ENCODE measurements at regions not wholly inside any gene's neighbourhood (a gene's known extent, or its start where the extent isn't known, plus 50 kb on each side); places are given as distances from the start of the nearest gene placed in this dataset.

DNA sequence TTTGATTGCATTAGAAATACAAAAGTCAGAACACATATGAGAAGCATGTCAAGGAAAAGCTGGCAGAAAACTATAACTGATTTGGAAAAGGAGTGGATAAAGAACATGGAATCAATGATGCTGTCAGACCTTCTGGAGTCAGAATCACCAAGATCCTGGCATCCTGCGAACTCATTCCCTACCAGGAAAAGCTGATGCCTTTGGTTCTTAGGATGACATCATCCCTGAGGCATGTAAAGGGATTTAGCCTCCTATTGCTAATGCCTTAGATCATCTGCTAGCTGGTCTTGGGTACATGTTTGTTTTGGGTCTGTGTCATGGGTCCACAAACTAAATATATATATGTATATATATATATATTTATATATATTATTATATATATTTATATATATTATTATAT lies 680.7 kb downstream of the EPHA4 start:
- no peak for DNase-seq

DNA sequence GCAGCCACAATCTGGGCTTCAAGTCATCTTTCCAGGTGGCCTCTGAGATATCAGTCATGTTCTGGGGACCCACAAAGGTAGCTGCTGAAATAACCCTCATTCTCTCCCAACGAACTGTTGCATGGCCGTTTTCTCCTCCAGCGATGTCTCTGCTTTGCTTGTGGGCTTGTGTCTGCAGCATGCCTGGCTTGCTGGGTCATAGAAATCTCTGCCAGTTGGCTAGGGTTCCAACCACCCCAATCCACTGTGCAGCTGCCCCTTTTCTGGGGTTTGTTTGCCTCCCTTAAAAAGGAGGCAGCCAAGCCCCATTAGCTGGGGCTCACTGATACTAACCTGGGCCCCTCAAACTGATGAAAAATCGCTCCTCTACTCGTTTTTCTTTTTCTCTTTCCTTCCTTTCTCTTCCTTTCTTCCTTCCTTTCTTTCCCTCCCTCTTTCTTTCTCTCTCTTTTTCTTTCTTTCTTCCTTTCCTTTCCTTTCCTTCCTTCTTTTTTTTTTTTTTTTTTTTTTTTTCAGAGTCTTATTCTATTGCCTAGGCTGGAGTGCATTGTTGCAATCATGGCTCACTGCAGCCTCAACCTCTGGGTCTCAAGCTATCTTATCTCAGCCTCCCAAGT lies 680.0 kb downstream of the EPHA4 start:
- DNase-seq = no peak

DNA sequence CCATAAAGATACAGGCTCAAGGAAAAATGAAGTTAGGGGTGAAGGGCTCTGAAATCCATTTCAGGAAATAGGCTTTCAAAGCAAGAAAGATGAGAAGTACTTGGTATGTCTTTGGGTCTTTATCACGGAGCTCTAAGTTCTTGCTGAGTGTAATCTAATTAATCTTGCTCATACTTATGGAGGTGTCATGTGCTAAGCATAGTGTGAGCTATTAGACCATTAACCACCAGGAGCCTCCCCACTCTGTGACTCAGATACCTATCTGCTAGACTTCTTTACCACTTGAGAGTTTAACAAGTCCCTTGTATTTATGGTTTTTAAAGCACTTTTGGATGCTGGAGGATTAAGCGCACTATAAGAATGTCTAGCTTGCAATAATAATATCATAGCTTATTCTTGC lies 678.7 kb downstream of the EPHA4 start:
- no peak for DNase-seq

DNA sequence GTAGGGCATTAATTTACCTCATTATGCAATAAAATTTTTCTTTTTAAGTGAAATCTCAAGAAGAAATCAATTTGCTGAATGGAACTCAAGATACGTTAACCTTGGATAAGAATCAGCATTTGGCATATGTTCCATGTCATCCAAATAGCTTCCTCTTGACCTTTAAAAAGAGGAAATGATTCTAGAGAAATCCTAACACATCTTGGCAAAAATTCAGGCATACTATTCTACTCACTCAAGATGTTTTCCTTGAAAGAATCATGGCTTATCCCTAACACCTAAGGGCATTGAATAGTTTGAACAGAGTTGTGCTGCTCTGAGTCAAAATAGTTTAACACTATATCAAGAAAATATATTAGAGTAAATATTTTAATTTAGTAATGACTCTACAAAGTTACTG lies 678.0 kb downstream of the EPHA4 start:
- DNase-seq = no peak

DNA sequence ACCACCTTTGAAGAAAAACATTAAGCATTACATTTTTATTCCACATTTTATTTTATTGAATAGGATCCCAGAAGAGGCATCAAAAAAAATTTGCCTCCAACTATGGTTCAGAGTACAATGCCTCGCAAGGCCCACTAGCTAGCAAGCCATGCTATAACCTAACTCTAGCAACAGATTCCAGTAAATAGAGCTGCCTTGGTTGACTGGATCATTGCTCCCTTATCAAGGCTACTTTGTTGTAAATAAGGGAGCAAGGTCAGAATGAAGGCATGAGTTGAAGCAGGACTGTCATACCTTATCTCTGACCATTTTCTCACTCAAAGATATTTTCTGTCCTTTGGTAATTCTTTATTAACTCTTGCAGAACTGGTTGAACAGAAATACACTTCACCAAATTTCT lies 672.6 kb downstream of the EPHA4 start:
- DNase-seq = no peak

DNA sequence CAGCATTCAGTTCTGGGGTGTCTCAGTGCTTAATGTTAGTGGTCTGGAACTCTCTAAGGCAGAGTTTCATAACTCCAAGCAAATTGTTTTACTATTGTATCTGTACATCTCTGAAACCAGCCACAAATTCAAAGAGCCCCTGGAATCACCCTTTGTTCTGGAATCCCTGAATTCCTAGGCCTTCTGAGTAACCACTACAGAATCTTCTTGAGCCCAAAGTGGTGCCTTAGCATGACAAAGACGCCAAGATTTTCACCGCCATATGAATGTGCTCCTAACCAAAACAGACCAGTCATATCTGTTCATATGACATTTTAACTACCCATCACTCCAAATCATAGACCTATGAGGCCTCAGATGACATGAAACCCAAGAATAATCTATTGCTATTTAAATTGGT lies 668.1 kb downstream of the EPHA4 start:
- DNase-seq = no peak

- no peak for DNase-seq
Observed at GRCh38 chr2:220913384-220913783, 658.7 kb downstream of the EPHA4 start.

- DNase-seq = no peak
Observed at GRCh38 chr2:220915092-220915623, 656.9 kb downstream of the EPHA4 start.

DNA sequence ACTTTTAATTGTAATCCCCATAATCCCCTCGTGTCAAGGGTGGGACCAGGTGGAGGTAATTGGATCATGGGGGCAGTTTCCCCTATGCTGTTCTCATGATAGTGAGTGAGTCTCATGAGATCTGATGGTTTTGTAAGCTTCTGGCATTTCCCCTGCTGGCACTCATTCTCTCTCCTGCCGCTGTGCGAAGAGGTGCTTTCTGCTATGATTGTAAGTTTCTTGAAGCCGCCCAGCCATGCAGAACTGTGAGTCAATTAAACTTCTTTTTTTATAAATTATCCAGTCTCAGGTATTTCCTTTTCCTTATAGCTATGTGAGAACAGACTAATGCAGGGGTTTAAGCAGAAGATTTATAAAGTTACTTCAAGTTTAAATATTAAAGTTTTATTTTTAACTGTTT lies 655.2 kb downstream of the EPHA4 start:
- no peak for DNase-seq

DNA sequence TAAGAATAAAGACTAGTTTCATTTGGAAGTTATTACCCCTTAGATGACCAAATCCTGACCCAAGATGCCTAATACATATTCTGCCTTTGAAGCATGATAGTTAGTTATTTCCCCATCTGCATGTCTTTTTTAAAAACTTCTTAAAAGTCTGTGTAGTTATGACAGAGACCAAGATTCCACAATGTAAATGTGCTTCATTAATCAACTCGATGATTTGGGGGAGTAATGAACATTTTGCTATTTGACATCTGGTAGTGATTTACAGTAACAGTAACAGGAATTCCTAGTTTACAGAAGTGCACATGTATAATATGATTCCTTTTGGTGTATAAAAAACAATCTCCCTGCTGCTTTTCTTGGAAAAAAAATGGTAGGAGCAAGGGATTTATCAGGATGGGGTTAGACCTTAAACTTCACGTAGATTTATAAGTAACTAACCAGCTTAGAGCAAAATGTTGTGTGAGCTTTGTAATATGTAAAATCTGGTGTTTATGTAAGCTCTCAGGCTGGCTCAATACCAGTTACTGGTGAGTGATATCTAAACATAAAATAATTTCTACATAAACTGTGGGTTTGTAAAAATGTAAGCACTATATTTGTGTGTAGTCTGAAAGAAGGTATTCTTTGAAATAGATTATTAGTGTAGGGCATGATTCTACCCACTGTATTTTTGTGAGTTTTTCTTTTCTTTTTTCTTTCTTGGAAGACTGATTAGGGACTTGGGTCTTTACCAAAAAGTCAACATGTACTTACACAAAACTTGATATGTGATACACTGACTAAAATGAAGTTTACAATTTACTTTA lies 641.6 kb downstream of the EPHA4 start:
- no peak for DNase-seq

GRCh38 chr2:220931491-220931890 lies 640.6 kb downstream of the EPHA4 start:
- DNase-seq = no peak

DNA sequence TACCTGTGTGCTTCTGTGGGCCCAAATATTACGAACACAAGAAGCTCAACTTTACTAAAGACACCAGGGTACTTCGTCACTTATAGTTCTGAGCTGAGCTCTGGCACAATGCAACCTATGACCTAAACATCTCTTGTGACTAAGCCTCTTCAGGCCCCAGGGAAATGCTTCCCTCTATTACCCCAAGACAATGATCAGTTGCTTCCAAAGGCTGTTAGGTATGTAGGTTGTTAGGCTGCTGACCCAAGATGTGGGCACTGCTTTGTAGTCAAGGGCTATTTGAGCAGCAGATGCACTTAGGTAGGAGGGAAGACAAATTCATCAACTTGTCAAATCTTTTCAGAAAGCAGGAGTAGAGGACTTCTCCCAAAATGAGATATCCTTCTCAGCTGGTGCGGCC lies 640.1 kb downstream of the EPHA4 start:
- DNase-seq = no peak

DNA sequence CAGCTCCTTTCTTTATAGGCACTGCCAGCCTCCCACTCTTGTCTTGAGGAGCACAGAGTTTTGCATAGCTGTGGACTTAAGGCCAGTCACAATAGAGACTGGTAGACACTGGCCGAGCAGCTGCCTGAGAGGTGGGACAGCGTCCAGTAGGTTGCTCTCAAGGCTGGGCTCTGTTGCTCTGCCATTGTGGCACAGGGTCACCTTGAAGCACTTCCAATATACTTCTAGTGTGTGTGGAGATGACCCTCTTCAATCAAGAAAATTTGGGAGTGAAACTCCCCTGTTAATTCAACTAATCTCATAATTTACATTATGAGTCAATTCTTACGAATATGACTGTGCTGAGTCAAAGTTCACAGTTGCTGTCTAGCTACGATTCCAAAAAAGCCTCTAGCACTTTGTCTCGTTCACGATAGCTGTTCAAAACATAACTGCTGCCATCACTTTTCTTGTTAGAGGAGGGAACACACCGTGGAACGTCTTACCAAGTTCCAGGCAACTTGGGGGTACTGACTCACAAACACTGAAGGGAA lies 636.2 kb downstream of the EPHA4 start:
- DNase-seq = no peak

DNA sequence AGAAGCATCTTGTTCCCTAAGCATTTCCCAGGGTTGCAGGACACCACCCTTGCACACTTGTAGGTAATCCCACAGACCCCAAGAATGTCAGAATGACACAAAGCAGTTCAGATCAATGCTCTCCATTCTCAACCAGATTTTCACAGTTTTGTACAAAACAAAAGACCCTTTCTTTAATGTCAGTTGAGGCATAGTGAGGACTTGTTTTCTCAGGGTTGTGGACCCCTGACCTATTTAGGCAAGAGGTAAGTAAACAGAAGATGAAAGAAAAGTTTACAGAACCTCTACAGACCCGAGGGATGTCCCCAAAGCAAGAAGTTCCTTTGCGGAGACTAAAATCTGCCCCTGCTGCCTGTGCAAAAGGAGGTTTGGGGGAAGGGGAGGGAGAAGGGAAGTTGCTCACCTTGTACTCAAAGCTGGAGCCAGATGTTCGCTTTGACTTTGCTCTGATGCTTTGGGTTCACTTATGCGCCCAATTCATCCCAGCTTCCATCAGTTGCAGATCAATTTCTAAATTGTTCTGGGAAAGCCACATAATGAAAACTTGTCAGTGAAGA lies 635.4 kb downstream of the EPHA4 start:
- no peak for DNase-seq

- no peak for DNase-seq
Observed at GRCh38 chr2:220937245-220937644, 634.9 kb downstream of the EPHA4 start.

DNA sequence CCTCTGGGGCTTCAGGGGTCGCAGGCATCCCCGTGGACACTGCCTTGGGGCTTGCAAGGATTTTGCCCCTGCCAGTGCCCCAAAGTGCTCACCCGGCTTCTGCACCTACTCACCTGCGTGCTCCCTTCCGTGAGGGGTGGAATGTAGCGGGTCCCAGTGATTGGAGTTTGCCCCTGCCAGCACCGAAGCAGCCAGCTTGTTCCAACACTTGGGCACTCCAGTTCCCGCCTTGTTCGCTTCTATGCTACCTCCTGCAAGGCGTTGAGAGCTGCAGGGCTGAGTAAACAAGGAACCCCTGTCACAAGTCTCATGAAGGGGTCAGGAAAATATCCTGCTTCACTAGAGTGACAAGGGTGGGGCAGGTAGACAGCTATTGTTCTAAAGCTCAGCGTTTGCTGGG lies 631.5 kb downstream of the EPHA4 start:
- DNase-seq = no peak

GRCh38 chr2:220941683-220942082 lies 630.4 kb downstream of the EPHA4 start:
- no peak for DNase-seq

- no peak for DNase-seq
Observed at GRCh38 chr2:220946552-220946951, 625.6 kb downstream of the EPHA4 start.

DNA sequence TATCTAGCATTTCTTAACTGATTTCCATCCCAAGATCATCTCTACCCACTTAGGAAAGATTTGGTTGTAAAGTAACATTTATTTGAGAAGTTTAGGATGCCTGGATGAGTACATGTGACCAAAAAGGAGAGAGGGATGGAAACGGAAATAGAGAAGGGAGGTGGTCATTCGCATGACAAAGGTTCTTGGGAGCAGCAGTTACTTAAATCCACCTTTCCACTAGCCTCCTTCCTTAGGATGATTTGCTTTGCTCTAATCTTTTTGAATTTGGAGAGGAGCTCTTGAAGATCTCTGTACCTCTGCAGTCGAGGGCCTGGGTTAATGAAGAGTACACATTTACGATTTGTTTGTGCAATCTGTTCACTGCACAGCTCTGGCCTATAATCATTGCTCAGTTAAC lies 623.5 kb downstream of the EPHA4 start:
- DNase-seq = no peak

DNA sequence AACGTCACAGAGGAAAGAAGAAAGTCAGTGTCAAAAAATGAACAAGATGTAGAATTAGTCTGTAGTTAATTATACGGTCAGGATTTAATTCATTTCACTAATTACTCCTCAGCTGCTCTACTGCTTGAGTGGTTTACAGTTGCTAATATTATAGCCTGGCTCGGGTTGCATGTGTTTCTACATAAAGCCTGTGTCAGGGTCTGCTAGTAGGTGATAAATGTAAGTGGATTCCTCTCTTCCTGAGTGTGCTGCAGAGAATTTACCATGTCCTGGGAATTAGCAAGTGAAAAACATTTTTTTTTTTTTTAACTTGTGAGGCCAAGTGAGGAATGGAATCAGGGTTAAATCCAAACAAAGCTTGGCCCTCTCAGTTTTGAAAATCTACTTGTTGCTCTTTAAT lies 622.6 kb downstream of the EPHA4 start:
- no peak for DNase-seq

GRCh38 chr2:220955776-220956175 lies 616.3 kb downstream of the EPHA4 start:
- no peak for DNase-seq

- no peak for DNase-seq
Observed at GRCh38 chr2:220956429-220956828, 615.7 kb downstream of the EPHA4 start.

DNA sequence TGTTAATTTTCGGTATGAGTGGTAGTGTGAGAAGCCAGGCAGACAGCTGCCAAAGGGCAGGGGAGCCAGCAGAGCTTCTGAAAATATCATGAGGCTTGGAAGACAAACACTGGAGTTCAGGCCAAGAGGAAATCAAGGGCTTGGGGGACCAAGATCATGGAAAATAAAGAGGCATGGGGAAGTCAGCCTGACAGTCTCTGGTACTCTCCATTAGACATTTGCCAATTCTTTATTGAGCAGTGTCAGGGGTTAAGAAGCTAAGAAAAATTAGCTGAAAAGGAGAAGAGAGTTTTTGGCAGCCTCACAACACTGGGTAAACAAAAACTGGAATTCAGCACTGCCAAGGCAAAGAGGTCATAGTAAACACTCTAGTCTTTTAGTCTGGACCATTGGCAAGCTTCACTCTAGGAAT lies 612.7 kb downstream of the EPHA4 start:
- no peak for DNase-seq

Data from stimulated activated CD4-positive, alpha-beta T cell treated with anti-CD3 and anti-CD28 coated beads, Interleukin-12 subunit alpha, Interleukin-12 subunit beta, amount 100 ng/mL, for 4 hours (primary cell).